ENCODE measurements at regions not wholly inside any gene's neighbourhood (a gene's known extent, or its start where the extent isn't known, plus 50 kb on each side); places are given as distances from the start of the nearest gene placed in this dataset.
"Not testable (repeated sequence)": the region's sequence is repeated elsewhere in the genome, so short reads cannot be mapped to it uniquely, and the experiment has no call there.

- no peak for DNase-seq
Observed at GRCh38 chr1:188497020-188497419, 1668.3 kb downstream of the PLA2G4A start.

GRCh38 chr1:188499690-188500089 lies 1670.9 kb downstream of the PLA2G4A start:
- no peak for DNase-seq

GRCh38 chr1:188514917-188515316 lies 1686.2 kb downstream of the PLA2G4A start:
- DNase-seq = no peak

- DNase-seq = no peak
Observed at GRCh38 chr1:188517139-188517538, 1688.4 kb downstream of the PLA2G4A start.

GRCh38 chr1:188551176-188551575 lies 1722.4 kb downstream of the PLA2G4A start:
- no peak for DNase-seq

GRCh38 chr1:188557053-188557452 lies 1728.3 kb downstream of the PLA2G4A start:
- DNase-seq = no peak

- no peak for DNase-seq
Observed at GRCh38 chr1:188582911-188583532, 1754.3 kb downstream of the PLA2G4A start.

GRCh38 chr1:188584119-188584518 lies 1755.4 kb downstream of the PLA2G4A start:
- no peak for DNase-seq

- no peak for DNase-seq
Observed at GRCh38 chr1:188590641-188591040, 1761.9 kb downstream of the PLA2G4A start.

GRCh38 chr1:188594542-188595235 lies 1765.9 kb downstream of the PLA2G4A start:
- DNase-seq = no peak

- DNase-seq = no peak
Observed at GRCh38 chr1:188599313-188599712, 1770.6 kb downstream of the PLA2G4A start.

- DNase-seq = no peak
Observed at GRCh38 chr1:188611432-188611831, 1782.7 kb downstream of the PLA2G4A start.

GRCh38 chr1:188615321-188615720 lies 1786.6 kb downstream of the PLA2G4A start:
- no peak for DNase-seq

GRCh38 chr1:188620236-188620635 lies 1791.5 kb downstream of the PLA2G4A start:
- DNase-seq = no peak

- DNase-seq = no peak
Observed at GRCh38 chr1:188641566-188642211, 1812.9 kb downstream of the PLA2G4A start.

- DNase-seq = no peak
Observed at GRCh38 chr1:188642704-188643103, 1814.0 kb downstream of the PLA2G4A start.

- DNase-seq = no peak
Observed at GRCh38 chr1:188652678-188653077, 1823.9 kb downstream of the PLA2G4A start.

- not testable (repeated sequence) for DNase-seq
Observed at GRCh38 chr1:188655966-188656365, 1821.7 kb downstream of the BRINP3 start.

GRCh38 chr1:188660572-188660971 lies 1817.1 kb downstream of the BRINP3 start:
- no peak for DNase-seq

GRCh38 chr1:188665477-188665876 lies 1812.2 kb downstream of the BRINP3 start:
- DNase-seq = no peak

- DNase-seq = no peak
Observed at GRCh38 chr1:188668083-188668482, 1809.6 kb downstream of the BRINP3 start.

- no peak for DNase-seq
Observed at GRCh38 chr1:188669728-188670382, 1807.8 kb downstream of the BRINP3 start.

- DNase-seq = no peak
Observed at GRCh38 chr1:188670837-188671236, 1806.8 kb downstream of the BRINP3 start.

GRCh38 chr1:188672153-188672552 lies 1805.5 kb downstream of the BRINP3 start:
- no peak for DNase-seq
